HG03066 (cell line): ENCODE measurements at regions not wholly inside any gene's neighbourhood (a gene's known extent, or its start where the extent isn't known, plus 50 kb on each side); places are given as distances from the start of the nearest gene placed in this dataset.
"Not testable (repeated sequence)": the region's sequence is repeated elsewhere in the genome, so short reads cannot be mapped to it uniquely, and the experiment has no call there.

ENCODE experiments used
- ATAC-seq: cut with Tn5 transposase; IDR thresholded peaks from one replicate; pipeline ENCODE4 v1.9.1; 2021; ENCODE audit warnings: low read depth; ENCODE audit not compliant: unreplicated experiment

GRCh38 chr16:17766012-17766411 lies 295.3 kb upstream of the XYLT1 start:
- no peak for ATAC-seq

- ATAC-seq: no peak
Measured at GRCh38 chr16:17759451-17760390, 289.0 kb upstream of the XYLT1 start.

GRCh38 chr16:17757808-17758207 lies 287.0 kb upstream of the XYLT1 start:
- ATAC-seq: no peak

GRCh38 chr16:17755158-17755557 lies 284.4 kb upstream of the XYLT1 start:
- ATAC-seq: no peak

- no peak for ATAC-seq
Measured at GRCh38 chr16:17753434-17753833, 282.7 kb upstream of the XYLT1 start.

GRCh38 chr16:17749706-17750105 lies 278.9 kb upstream of the XYLT1 start:
- no peak for ATAC-seq

GRCh38 chr16:17748044-17748719 lies 277.4 kb upstream of the XYLT1 start:
- ATAC-seq: no peak

- no peak for ATAC-seq
Measured at GRCh38 chr16:17747081-17747756, 276.5 kb upstream of the XYLT1 start.

GRCh38 chr16:17744921-17745572 lies 274.3 kb upstream of the XYLT1 start:
- no peak for ATAC-seq

- ATAC-seq: no peak
Measured at GRCh38 chr16:17743578-17743977, 272.8 kb upstream of the XYLT1 start.

GRCh38 chr16:17743158-17743557 lies 272.4 kb upstream of the XYLT1 start:
- no peak for ATAC-seq

GRCh38 chr16:17735099-17735498 lies 264.3 kb upstream of the XYLT1 start:
- ATAC-seq: not testable (repeated sequence)

GRCh38 chr16:17729820-17730219 lies 259.1 kb upstream of the XYLT1 start:
- no peak for ATAC-seq

GRCh38 chr16:17728196-17728595 lies 257.4 kb upstream of the XYLT1 start:
- ATAC-seq: no peak

GRCh38 chr16:17724242-17724898 lies 253.6 kb upstream of the XYLT1 start:
- no peak for ATAC-seq

GRCh38 chr16:17723531-17724134 lies 252.9 kb upstream of the XYLT1 start:
- ATAC-seq: no peak

GRCh38 chr16:17718495-17718894 lies 247.7 kb upstream of the XYLT1 start:
- no peak for ATAC-seq

GRCh38 chr16:17705847-17706246 lies 235.1 kb upstream of the XYLT1 start:
- no peak for ATAC-seq

GRCh38 chr16:17696616-17697015 lies 225.9 kb upstream of the XYLT1 start:
- ATAC-seq: no peak

GRCh38 chr16:17692484-17692883 lies 221.7 kb upstream of the XYLT1 start:
- ATAC-seq: no peak
